Hematopoietic multipotent progenitor cell treated with erythropoietin and hydrocortisone succinate and interleukin-3 and kit ligand, for 8 days (in vitro differentiated cells): ENCODE measurements at regions not wholly inside any gene's neighbourhood (a gene's known extent, or its start where the extent isn't known, plus 50 kb on each side); places are given as distances from the start of the nearest gene placed in this dataset.

ENCODE experiments used
- DNase-seq: peaks from one replicate; pipeline ENCODE4 v3.0.0-alpha.2; 2015

GRCh38 chr10:130638991-130639390 is 502.8 kb downstream of the GLRX3 start:
- no peak for DNase-seq

DNA sequence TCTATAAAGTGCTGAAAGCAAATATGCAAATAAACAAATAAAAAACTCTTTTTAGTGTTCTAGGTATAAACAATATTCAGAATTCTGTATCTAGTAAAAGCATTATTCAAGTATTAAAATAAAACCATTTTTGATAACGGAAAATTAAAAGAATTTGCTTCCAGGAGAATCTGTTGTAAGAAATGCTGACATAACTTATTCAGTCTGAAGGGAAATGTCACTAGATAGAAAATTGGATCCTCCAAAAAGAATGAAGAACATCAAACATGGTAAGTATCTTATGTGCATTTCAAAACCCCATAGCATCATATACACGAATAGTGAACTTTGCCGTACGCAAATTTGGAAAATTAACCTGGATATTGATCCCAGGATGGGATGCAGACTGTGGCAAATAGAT is 506.7 kb downstream of the GLRX3 start:
- no peak for DNase-seq

GRCh38 chr10:130647341-130647740 is 511.1 kb downstream of the GLRX3 start:
- DNase-seq = no peak

- DNase-seq = no peak
Observed at GRCh38 chr10:130648807-130649206, 512.6 kb downstream of the GLRX3 start.

DNA sequence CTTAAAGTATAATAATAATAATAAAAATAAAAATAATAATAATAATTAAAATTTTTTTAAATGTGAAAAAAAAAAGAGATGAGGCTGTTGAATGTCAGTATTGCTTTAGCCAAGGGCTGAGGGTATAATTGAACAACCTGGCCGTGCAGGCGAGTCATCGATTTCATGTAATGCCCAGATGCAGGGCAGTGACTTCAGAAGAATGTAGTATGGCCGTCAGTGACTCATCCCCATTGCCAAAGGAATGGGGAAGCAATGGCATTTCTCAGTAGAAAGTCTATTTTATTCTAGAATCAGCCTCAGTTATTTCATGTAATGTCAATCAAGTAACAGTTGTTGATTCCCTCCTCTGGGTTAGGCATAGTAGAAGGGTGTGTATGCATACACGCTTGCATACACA is 516.4 kb downstream of the GLRX3 start:
- no peak for DNase-seq

GRCh38 chr10:130652964-130653578 is 516.9 kb downstream of the GLRX3 start:
- no peak for DNase-seq

DNA sequence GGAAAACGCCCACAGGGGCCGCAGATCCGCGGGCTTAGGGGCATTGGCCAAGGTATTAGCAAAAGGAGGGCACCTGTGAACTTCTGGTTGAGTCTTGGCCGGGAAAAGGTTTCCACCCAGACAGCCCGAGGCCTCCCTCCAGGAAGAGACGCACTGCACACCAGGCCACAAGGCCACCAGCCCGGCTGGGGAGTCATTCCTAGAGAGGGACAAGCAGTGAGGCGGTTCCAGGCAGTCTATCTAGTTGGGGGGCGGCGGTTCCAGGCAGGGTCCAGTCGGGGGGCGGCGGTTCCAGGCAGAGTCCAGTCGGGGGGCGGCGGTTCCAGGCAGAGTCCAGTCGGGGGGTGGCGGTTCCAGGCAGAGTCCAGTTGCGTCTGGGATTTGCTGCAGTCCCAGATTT is 518.5 kb downstream of the GLRX3 start:
- no peak for DNase-seq

GRCh38 chr10:130655313-130656186 is 519.4 kb downstream of the GLRX3 start:
- DNase-seq = no peak

DNA sequence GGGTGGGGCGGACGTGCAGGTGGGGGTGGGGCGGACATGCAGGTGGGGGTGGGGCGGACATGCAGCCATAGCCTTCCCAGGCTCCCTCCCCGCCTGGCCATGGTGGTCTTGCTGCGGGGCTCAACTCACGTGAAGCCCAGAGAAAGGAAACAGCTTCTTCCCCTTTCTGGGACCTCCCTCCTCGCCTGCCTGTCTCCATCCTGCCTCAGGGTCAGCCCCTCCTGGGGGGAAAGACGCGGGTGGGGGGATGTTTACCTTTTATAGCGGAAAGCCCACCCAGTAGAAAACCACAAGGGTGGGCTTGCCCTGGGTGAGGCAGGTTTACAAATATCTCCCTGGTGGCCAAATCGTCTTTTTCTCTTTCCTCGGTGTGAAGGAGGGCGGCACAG is 520.0 kb downstream of the GLRX3 start:
- no peak for DNase-seq

DNA sequence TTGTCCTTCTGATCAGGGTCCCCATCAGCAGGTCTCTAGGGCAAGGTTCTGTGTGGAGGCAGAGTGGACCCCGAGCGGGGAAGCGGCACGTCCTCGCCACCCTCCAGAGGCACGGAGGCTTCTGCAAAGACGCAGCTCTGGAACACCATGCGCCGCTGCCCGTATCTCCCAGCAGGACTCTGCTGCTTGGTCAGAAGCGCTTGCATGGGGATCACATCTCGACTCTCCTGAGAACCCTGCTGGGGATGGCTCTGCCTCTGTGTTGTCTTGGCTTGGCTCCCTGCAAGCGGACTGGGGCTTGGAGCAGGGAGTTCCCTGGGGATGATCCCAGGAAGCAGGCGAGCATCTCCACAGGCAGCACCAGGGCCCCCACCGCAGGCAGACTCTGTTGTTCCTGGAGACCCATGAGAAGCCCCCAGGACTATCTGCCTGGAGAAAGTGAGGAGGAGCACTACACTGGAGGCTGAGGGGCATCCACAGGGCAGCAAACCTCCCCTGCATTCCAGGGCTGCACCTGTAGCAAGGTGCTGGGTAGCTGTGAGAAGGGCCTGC is 520.5 kb downstream of the GLRX3 start:
- no peak for DNase-seq

GRCh38 chr10:130658687-130659290 is 522.6 kb downstream of the GLRX3 start:
- DNase-seq = no peak

DNA sequence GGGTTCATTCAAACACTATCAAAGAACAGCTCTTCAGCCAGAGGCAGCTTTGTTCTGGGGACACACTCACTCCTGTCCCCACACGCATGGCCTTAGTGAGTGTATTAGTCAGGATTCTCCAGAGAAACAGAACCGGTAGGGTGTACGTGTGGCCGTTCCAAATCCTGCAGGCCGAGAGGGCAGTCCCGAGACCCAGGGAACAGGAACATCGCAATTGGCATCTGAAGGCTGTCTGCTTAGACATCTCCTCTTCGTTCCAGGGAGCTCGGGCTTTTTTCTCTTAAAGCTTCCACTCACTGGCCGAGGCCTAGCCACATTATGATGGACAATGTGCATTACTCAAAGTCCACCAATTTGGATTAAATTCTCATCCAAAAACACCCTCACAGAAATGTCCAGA is 523.3 kb downstream of the GLRX3 start:
- no peak for DNase-seq

- no peak for DNase-seq
Observed at GRCh38 chr10:130660266-130660665, 524.1 kb downstream of the GLRX3 start.

GRCh38 chr10:130661419-130661818 is 525.2 kb downstream of the GLRX3 start:
- DNase-seq = no peak

GRCh38 chr10:130662775-130663174 is 526.6 kb downstream of the GLRX3 start:
- no peak for DNase-seq

GRCh38 chr10:130664526-130664925 is 528.3 kb downstream of the GLRX3 start:
- no peak for DNase-seq

DNA sequence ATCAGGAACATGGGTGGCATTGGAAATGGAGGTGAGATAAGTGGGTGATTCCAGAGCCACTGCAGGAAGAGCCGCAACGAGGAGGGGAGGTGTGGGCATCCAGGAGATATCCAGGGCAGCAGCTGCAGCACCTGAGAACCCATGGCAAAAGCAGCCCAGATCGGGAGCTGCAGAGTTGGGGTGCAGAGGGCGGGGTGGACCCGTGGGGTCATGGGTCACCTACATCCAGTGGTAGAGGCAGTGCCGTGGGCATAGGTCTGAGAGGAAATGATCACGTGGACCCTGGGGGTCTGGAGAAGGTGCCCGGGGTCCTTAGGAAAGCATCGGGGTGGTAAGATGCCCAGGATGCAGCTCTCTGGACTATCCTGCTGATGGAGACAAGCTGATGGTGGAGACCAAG is 530.0 kb downstream of the GLRX3 start:
- no peak for DNase-seq

GRCh38 chr10:130686689-130687300 is 550.6 kb downstream of the GLRX3 start:
- peak; percentile 6 for DNase-seq

DNA sequence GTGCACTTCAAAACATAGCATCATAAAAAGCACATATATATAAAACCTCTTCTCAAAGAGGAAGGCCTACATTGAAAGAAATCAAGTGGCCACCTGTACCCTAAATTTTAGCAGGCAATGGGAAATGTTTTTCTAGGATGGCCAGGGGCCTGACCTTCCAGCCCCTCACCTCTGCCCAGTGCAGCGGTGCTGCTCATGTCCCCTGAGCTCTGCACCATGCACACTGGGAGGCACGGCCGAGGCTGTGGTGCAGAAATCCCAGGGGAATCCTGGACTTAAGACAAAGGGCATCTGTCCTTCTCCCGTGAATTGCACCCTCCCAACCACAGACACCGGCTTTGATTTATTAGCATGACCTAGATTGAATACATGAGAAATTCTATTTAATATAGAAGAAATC is 551.4 kb downstream of the GLRX3 start:
- no peak for DNase-seq

- DNase-seq = no peak
Observed at GRCh38 chr10:130689743-130690626, 553.8 kb downstream of the GLRX3 start.

DNA sequence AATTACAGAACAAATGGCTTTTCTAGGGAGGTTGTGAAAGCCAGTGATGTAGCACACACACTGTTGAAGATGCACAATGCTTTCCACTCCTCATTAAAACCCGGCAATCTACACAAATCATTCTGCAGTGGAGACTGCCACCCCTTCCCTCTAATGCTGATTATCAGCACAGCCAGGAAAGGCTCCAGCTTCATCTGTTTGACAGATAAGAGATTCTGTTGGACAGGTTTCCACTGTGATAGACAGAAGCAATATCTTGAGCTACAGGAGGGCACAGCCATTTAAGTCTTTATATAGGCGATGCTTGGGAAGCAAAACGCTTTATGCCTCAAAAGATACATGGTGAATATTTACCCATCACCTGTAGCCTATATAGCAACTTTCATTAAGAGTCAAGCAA is 555.6 kb downstream of the GLRX3 start:
- no peak for DNase-seq

- no peak for DNase-seq
Observed at GRCh38 chr10:130696870-130697269, 560.7 kb downstream of the GLRX3 start.
